GM12878 (cell line): ENCODE measurements at regions not wholly inside any gene's neighbourhood (a gene's known extent, or its start where the extent isn't known, plus 50 kb on each side); places are given as distances from the start of the nearest gene placed in this dataset.

Experiments used
- ATAC-seq: fragments of 200-7000 bp; cut with Tn5 transposase; 3 replicates; pipeline ENCODE4 v1.9.1; 2020; ENCODE audit warnings: mild to moderate bottlenecking, moderate library complexity
- BruUV-seq: library from RNA; stranded (reverse); fragments of 400-500 nt; replicated peaks from 2 replicates; lab custom pipeline; 2021; lab: Mats Ljungman, UMichigan
- CTCF ChIA-PET: fragments of 300-600 bp; sonication (Branson Sonifier 250); formaldehyde crosslinking; extraction: SDS; loops from one replicate; lab custom pipeline; 2021; ENCODE audit warnings: inconsistent platforms; lab: Yijun Ruan, JAX
- POLR2A ChIA-PET: fragments of 350-600 bp; formaldehyde crosslinking; extraction: SDS; loops from one replicate; lab custom pipeline; 2021; ENCODE audit warnings: inconsistent platforms; lab: Charles Lee
- RAD21 ChIA-PET: fragments of 300-600 bp; sonication (Branson Sonifier 250); formaldehyde crosslinking; loops from one replicate; lab custom pipeline; 2023; ENCODE audit warnings: antibody characterized with exemption; ENCODE audit not compliant: unreplicated experiment; lab: Charles Lee
- SMC1A ChIA-PET: fragments of 300-600 bp; sonication (Branson Sonifier 250); formaldehyde crosslinking; loops from one replicate; lab custom pipeline; 2023; ENCODE audit not compliant: unreplicated experiment, uncharacterized antibody; lab: Charles Lee
- DNase-seq: peaks from one replicate; pipeline ENCODE4 v3.0.0-alpha.2; 2011; ENCODE audit warnings: low read depth, low spot score
- FAIRE-seq: peaks from 3 replicates; lab custom pipeline; 2011; peaks lifted over from hg19 to GRCh38; lab: Jason Lieb, UNC
- H2AFZ ChIP-seq: 2 replicates; pipeline ENCODE4 v1.6.0; 2011; ENCODE audit warnings: low read depth, low read length, control low read depth; ENCODE audit not compliant: control insufficient read depth
- H3K27ac ChIP-seq: 2 replicates; pipeline ENCODE4 v1.5.1; 2011; ENCODE audit warnings: control low read depth; ENCODE audit not compliant: control insufficient read depth, insufficient read depth
- H3K27me3 ChIP-seq, 2 experiments: replicated peaks in 1 of 2; 2 replicates each; pipeline versions ENCODE4 v1.6.0 to v1.6.1; 2011; ENCODE audit warnings: low read length in 1 of 2; ENCODE audit not compliant: control insufficient read depth in 2 of 2, insufficient read depth in 2 of 2
- H3K36me3 ChIP-seq, 2 experiments: 2 replicates each; pipeline ENCODE4 v1.5.1; 2011; ENCODE audit warnings: low read length in 1 of 2; ENCODE audit not compliant: control insufficient read depth in 2 of 2, insufficient read depth in 2 of 2
- H3K4me1 ChIP-seq: 2 replicates; pipeline ENCODE4 v1.6.1; 2011; ENCODE audit warnings: mild to moderate bottlenecking, low read length, moderate library complexity, mixed read lengths; ENCODE audit not compliant: control insufficient read depth, insufficient read depth
- H3K4me2 ChIP-seq: 2 replicates; pipeline ENCODE4 v1.6.0; 2011; ENCODE audit warnings: control low read depth; ENCODE audit not compliant: control insufficient read depth, insufficient read depth
- H3K4me3 ChIP-seq: fragments of 200-600 bp; sonication (generic); 2 replicates; pipeline ENCODE4 v1.5.1; 2016
- H3K79me2 ChIP-seq: 2 replicates; pipeline ENCODE4 v1.6.0; 2011; ENCODE audit warnings: low read length; ENCODE audit not compliant: control insufficient read depth, insufficient read depth
- H3K9ac ChIP-seq: 2 replicates; pipeline ENCODE4 v1.8.0; 2011; ENCODE audit warnings: low read length, control low read depth, mixed read lengths; ENCODE audit not compliant: control insufficient read depth, insufficient read depth
- H3K9me3 ChIP-seq: replicated peaks from 3 replicates; pipeline ENCODE4 v1.5.1; 2011; ENCODE audit warnings: mild to moderate bottlenecking, low read length; ENCODE audit not compliant: control insufficient read depth, insufficient read depth
- H4K20me1 ChIP-seq: 2 replicates; pipeline ENCODE4 v1.6.0; 2011; ENCODE audit not compliant: control insufficient read depth, insufficient read depth
- CEBPB ChIP-seq, 2 experiments: fragments of 150-350 bp in 1 of 2; IDR thresholded peaks; 2 replicates each; pipeline ENCODE4 v1.6.1; 2012 to 2014; ENCODE audit warnings: low read depth in 2 of 2, low read length in 2 of 2, borderline replicate concordance in 1 of 2, inconsistent platforms in 1 of 2
- CREB1 ChIP-seq: IDR thresholded peaks from 2 replicates; pipeline ENCODE4 v1.6.1; 2012; ENCODE audit warnings: low read depth, mild to moderate bottlenecking, inconsistent platforms
- CUX1 ChIP-seq: IDR thresholded peaks from 2 replicates; pipeline ENCODE4 v1.6.1; 2012; ENCODE audit warnings: improper control_type of control experiment, low read depth, low read length; ENCODE audit not compliant: insufficient replicate concordance
- E2F8 ChIP-seq: fragments of 450-650 bp; IDR thresholded peaks from 2 replicates; pipeline ENCODE4 v1.6.1; 2018; ENCODE audit warnings: mild to moderate bottlenecking, low read depth, moderate library complexity; ENCODE audit not compliant: partially characterized antibody
- EED ChIP-seq: sonication (generic); IDR thresholded peaks from 2 replicates; pipeline ENCODE4 v1.6.1; 2016; ENCODE audit warnings: antibody characterized with exemption, low read depth
- HCFC1 ChIP-seq: fragments of 150-350 bp; IDR thresholded peaks from 2 replicates; pipeline ENCODE4 v1.6.1; 2014; ENCODE audit warnings: low read length
- MLLT1 ChIP-seq: fragments of 450-650 bp; IDR thresholded peaks from 2 replicates; pipeline ENCODE4 v1.6.1; 2016; ENCODE audit warnings: mild to moderate bottlenecking
- MYC ChIP-seq: IDR thresholded peaks from 2 replicates; pipeline ENCODE4 v1.6.1; 2011; ENCODE audit warnings: mild to moderate bottlenecking, low read length, moderate library complexity, inconsistent platforms; ENCODE audit not compliant: insufficient read depth, insufficient replicate concordance, insufficient read length, severe bottlenecking
- RELA ChIP-seq: fragments of 450-650 bp; IDR thresholded peaks from 2 replicates; pipeline ENCODE4 v1.8.0; 2014; ENCODE audit warnings: borderline replicate concordance; ENCODE audit not compliant: partially characterized antibody
- TBL1XR1 ChIP-seq: IDR thresholded peaks from 2 replicates; pipeline ENCODE4 v1.6.1; 2012; ENCODE audit warnings: low read depth, low read length, improper control_type of control experiment
- TCF7 ChIP-seq: IDR thresholded peaks from 2 replicates; pipeline ENCODE4 v1.6.1; 2014; ENCODE audit warnings: antibody characterized with exemption, borderline replicate concordance
- ZBTB11 ChIP-seq: fragments of 450-650 bp; formaldehyde crosslinking; IDR thresholded peaks from 2 replicates; pipeline ENCODE4 v1.5.0; 2022; ENCODE audit warnings: mild to moderate bottlenecking, missing genetic modification characterization
- WGBS: methylation state at CpG from one replicate; pipeline ENCODE4 v1.1.6; 2016; ENCODE audit warnings: low lambda C conversion rate; ENCODE audit not compliant: insufficient replicate concordance, insufficient coverage; ENCODE audit errors: missing lambda C conversion rate; 5-methylcytosine and 5-hydroxymethylcytosine counted together
- in situ Hi-C: fragments of 300-500 bp; cut with MboI; formaldehyde crosslinking; loops from 9 replicates; pipeline ENCODE4 v1.14.3; 2018; ENCODE audit warnings: mixed read lengths
- intact Hi-C: fragments of 100-400 bp; cut with micrococcal nuclease; formaldehyde crosslinking; loops from one replicate; pipeline ENCODE4 v1.14.2; 2022; ENCODE audit not compliant: unreplicated experiment

GRCh38 chr9:119652931-119653330, 283.7 kb upstream of the BRINP1 start:
- WGBS = 9% methylated on average over 5 of the region's 5 CpGs
- SMC1A ChIA-PET = no interaction called here
- TF ChIP-seq ZBTB11 (no peak), TCF7 (no peak), E2F8 (no peak), EED (no peak), MYC (no peak), HCFC1 (no peak), CEBPB (IDR thresholded peaks at IDR 0.05; ENCODE audit: borderline replicate concordance in 1 of 2, low read depth in 2 of 2, low read length in 2 of 2) (no peak), CUX1 (no peak), CREB1 (no peak), RELA (no peak), TBL1XR1 (no peak), MLLT1 (no peak)

More at GRCh38 chr9:119652931-119653330, 283.7 kb upstream of the BRINP1 start:
- Histone ChIP-seq H4K20me1 (no peaks in the 10 kb centered on the region), H2AFZ (no peak overlapping the region), H3K4me1 (no peaks in the 10 kb centered on the region), H3K27me3 (no peaks in the 10 kb centered on the region), H3K9me3 (no peaks in the 10 kb centered on the region), H3K4me3 (no peak overlapping the region), H3K36me3 (no peaks in the 10 kb centered on the region), H3K9ac (no peak overlapping the region), H3K79me2 (no peaks in the 10 kb centered on the region), H3K27ac (no peak overlapping the region), H3K4me2 (no peak overlapping the region)
- BruUV-seq = no TSS peak
- ChIA-PET RAD21 (no interaction called here), CTCF (no interaction called here), POLR2A (no interaction called here)
- no peak for ATAC-seq
- no peak for DNase-seq
- FAIRE-seq = no peak
- intact Hi-C loops = no loop called here
- in situ Hi-C loops = no loop called here
